Right lobe of liver (tissue), 6 donors: ENCODE measurements at regions not wholly inside any gene's neighbourhood (a gene's known extent, or its start where the extent isn't known, plus 50 kb on each side); places are given as distances from the start of the nearest gene placed in this dataset.

ENCODE experiments used
- ATAC-seq, 4 donors: fragments of 200-7000 bp; cut with Tn5 transposase; one replicate each; pipeline ENCODE4 v1.9.1; 2020; ENCODE audit warnings: mild to moderate bottlenecking in 4 of 4, moderate library complexity in 4 of 4
- DNase-seq, 3 donors: peaks; one replicate each; pipeline ENCODE4 v3.0.0-alpha.2; 2020
- H3K27ac ChIP-seq, 3 donors: fragments of 200-600 bp; one replicate each; pipeline ENCODE4 v1.8.0; 2022
- H3K27me3 ChIP-seq, 2 donors: fragments of 200-600 bp; one replicate each; pipeline ENCODE4 v1.8.0; 2022
- H3K36me3 ChIP-seq, 4 donors: fragments of 200-600 bp; sonication (generic) in 1 of 4; one replicate each; pipeline versions ENCODE4 v1.5.1 to v1.8.0; 2017 to 2022; ENCODE audit warnings: control low read depth in 1 of 4
- H3K4me1 ChIP-seq, 4 donors: fragments of 200-600 bp; sonication (generic) in 1 of 4; one replicate each; pipeline versions ENCODE4 v1.5.1 to v1.8.0; 2017 to 2022; ENCODE audit warnings: control low read depth in 1 of 4
- H3K4me3 ChIP-seq, 3 donors: fragments of 200-600 bp; one replicate each; pipeline ENCODE4 v1.8.0; 2022
- H3K9me3 ChIP-seq, 4 donors: fragments of 200-600 bp; sonication (generic) in 1 of 4; one replicate each; pipeline versions ENCODE4 v1.5.1 to v1.8.0; 2017 to 2022; ENCODE audit warnings: control low read depth in 1 of 4
- CTCF ChIP-seq, 4 donors: fragments of 200-600 bp in 3 of 4; fragments of 450-650 bp in 1 of 4; IDR thresholded peaks; one replicate each; pipeline versions ENCODE4 v1.5.1 to v1.8.0; 2016 to 2022; ENCODE audit warnings: antibody characterized with exemption in 4 of 4, mild to moderate bottlenecking in 2 of 4
- POLR2A ChIP-seq: fragments of 450-650 bp; IDR thresholded peaks from one replicate; pipeline ENCODE4 v1.6.1; 2017; ENCODE audit warnings: antibody characterized with exemption, mild to moderate bottlenecking
- WGBS: methylation state at CpG from one replicate; pipeline ENCODE4 v1.1.6; 2018; ENCODE audit warnings: low coverage, low lambda C conversion rate; ENCODE audit not compliant: insufficient coverage; ENCODE audit errors: missing lambda C conversion rate; 5-methylcytosine and 5-hydroxymethylcytosine counted together
- intact Hi-C, 2 donors: fragments of 100-400 bp; cut with DNase I; formaldehyde crosslinking; loops; one replicate each; pipeline versions ENCODE4 v1.11.2 to v1.14.1; 2022
- donor health status: DM: no; HTN: yes; CAD: no.
- donor health status: DM: no; HTN: no; CAD: no.
- donor health status: DM: no; HTN: no; CAD: no.
- donor health status: DM: no; HTN: yes; CAD: no.
- donor health status: DM: no; HTN: yes; CAD: no.

GRCh38 chr3:21357241-21357640, 393.8 kb downstream of the ZNF385D start:
- Histone ChIP-seq H3K9me3 (no peaks in the 10 kb centered on the region), H3K4me3 (no peak overlapping the region), H3K4me1 (no peaks in the 10 kb centered on the region), H3K27ac (no peak overlapping the region), H3K27me3 (no peaks in the 10 kb centered on the region), H3K36me3 (no peaks in the 10 kb centered on the region)
- DNase-seq = no peak
- 33% methylated on average over 2 of the region's 2 CpGs for WGBS
- ATAC-seq = no peak
- intact Hi-C loops = no loop called here
- TF ChIP-seq POLR2A (no peak), CTCF (IDR thresholded peaks at IDR 0.05) (no peak)

- intact Hi-C loops = no loop called here
- no peaks in the 10 kb centered on the region for H3K9me3 ChIP-seq
- ATAC-seq (no peak), DNase-seq (no peak)
- no peak overlapping the region for H3K27ac ChIP-seq
- no peaks in the 10 kb centered on the region for H3K4me1 ChIP-seq
- no peaks in the 10 kb centered on the region for H3K27me3 ChIP-seq
- no peak for TF ChIP-seq CTCF (IDR thresholded peaks at IDR 0.05)
- no peak for TF ChIP-seq POLR2A
- H3K4me3 ChIP-seq = no peak overlapping the region
- H3K36me3 ChIP-seq = no peaks in the 10 kb centered on the region
- WGBS = 50% methylated on average over 4 of the region's 4 CpGs
These were observed 394.6 kb downstream of the ZNF385D start for GRCh38 chr3:21356402-21356801.

- TF ChIP-seq CTCF (IDR thresholded peaks at IDR 0.05) = no peak
- no peak for TF ChIP-seq POLR2A
- no peak for ATAC-seq
- 59% methylated on average over 7 of the region's 7 CpGs for WGBS
- Histone ChIP-seq H3K4me3 (no peak overlapping the region), H3K4me1 (no peaks in the 10 kb centered on the region), H3K27ac (no peak overlapping the region), H3K36me3 (no peaks in the 10 kb centered on the region), H3K27me3 (no peaks in the 10 kb centered on the region), H3K9me3 (no peaks in the 10 kb centered on the region)
- no peak for DNase-seq
- intact Hi-C loops = no loop called here
These were observed 405.5 kb downstream of the ZNF385D start for GRCh38 chr3:21345382-21345976.

GRCh38 chr3:21331857-21332256, 419.2 kb downstream of the ZNF385D start:
- ATAC-seq = no peak
- intact Hi-C loops = no loop called here
- Histone ChIP-seq H3K36me3 (no peaks in the 10 kb centered on the region), H3K27ac (no peak overlapping the region), H3K4me3 (no peak overlapping the region), H3K27me3 (no peaks in the 10 kb centered on the region), H3K9me3 (no peaks in the 10 kb centered on the region), H3K4me1 (no peaks in the 10 kb centered on the region)
- 100% methylated on average over 1 of the region's 1 CpG for WGBS
- TF ChIP-seq CTCF (IDR thresholded peaks at IDR 0.05) = no peak
- TF ChIP-seq POLR2A = no peak
- no peak for DNase-seq

- Histone ChIP-seq H3K9me3 (no peaks in the 10 kb centered on the region), H3K4me3 (no peak overlapping the region), H3K36me3 (no peaks in the 10 kb centered on the region), H3K4me1 (no peaks in the 10 kb centered on the region), H3K27ac (no peak overlapping the region), H3K27me3 (no peaks in the 10 kb centered on the region)
- DNase-seq (no peak), ATAC-seq (no peak)
- intact Hi-C loops = no loop called here
- WGBS = 29% methylated on average over 2 of the region's 2 CpGs
- TF ChIP-seq POLR2A (no peak), CTCF (IDR thresholded peaks at IDR 0.05) (no peak)
These were observed 419.7 kb downstream of the ZNF385D start for GRCh38 chr3:21331321-21331720.
